ENCODE measurements at regions not wholly inside any gene's neighbourhood (a gene's known extent, or its start where the extent isn't known, plus 50 kb on each side); places are given as distances from the start of the nearest gene placed in this dataset.

GRCh38 chr1:186775881-186776560 lies 52.7 kb upstream of the PLA2G4A start:
- peaks cover 0 to 13% of the 10 kb centered on the region in 2 donors for H3K27me3 Mint-ChIP-seq
- no peak for DNase-seq
- no peaks in the 10 kb centered on the region for H3K4me1 Mint-ChIP-seq
- ChIA-PET CTCF (no interaction called here), POLR2A (no interaction called here)
- H3K9me3 Mint-ChIP-seq = no peaks in the 10 kb centered on the region
- no peak overlapping the region for H3K27ac ChIP-seq (ENCODE audit: low read length)
- no peak overlapping the region for H3K4me3 Mint-ChIP-seq
- no CpG with 5 or more reads among the region's 1 CpG for WGBS (ENCODE audit: insufficient coverage)
- H3K9me3 ChIP-seq = no peaks in the 10 kb centered on the region
- no peak overlapping the region for H3K27ac Mint-ChIP-seq
- no peak overlapping the region for H3K4me3 ChIP-seq (ENCODE audit: control insufficient read depth in 1 of 2, extremely low read depth in 1 of 2, low read length in 1 of 2)
- H3K4me1 ChIP-seq (ENCODE audit: control insufficient read depth in 1 of 2, extremely low read depth in 1 of 2, insufficient read depth in 2 of 2, low read length in 2 of 2) = no peaks in the 10 kb centered on the region
- no peaks in the 10 kb centered on the region for H3K27me3 ChIP-seq (replicated peaks in 1 of 2; ENCODE audit: control insufficient read depth in 2 of 2, extremely low read depth in 1 of 2, insufficient read depth in 2 of 2, low read length in 1 of 2)
- no peaks in the 10 kb centered on the region for H3K36me3 ChIP-seq (ENCODE audit: control insufficient read depth in 2 of 2, extremely low read depth in 1 of 2, insufficient read depth in 1 of 2, low read length in 1 of 2)
- no peaks in the 10 kb centered on the region for H3K36me3 Mint-ChIP-seq
- ATAC-seq (replicated peaks in 1 of 4) = no peak

- Histone ChIP-seq H3K9me3 (no peaks in the 10 kb centered on the region), H3K4me1 (ENCODE audit: control insufficient read depth in 1 of 2, extremely low read depth in 1 of 2, insufficient read depth in 2 of 2, low read length in 2 of 2) (no peaks in the 10 kb centered on the region), H3K4me3 (ENCODE audit: control insufficient read depth in 1 of 2, extremely low read depth in 1 of 2, low read length in 1 of 2) (no peak overlapping the region), H3K36me3 (ENCODE audit: control insufficient read depth in 2 of 2, extremely low read depth in 1 of 2, insufficient read depth in 1 of 2, low read length in 1 of 2) (no peaks in the 10 kb centered on the region), H3K27me3 (replicated peaks in 1 of 2; ENCODE audit: control insufficient read depth in 2 of 2, extremely low read depth in 1 of 2, insufficient read depth in 2 of 2, low read length in 1 of 2) (no peaks in the 10 kb centered on the region), H3K27ac (ENCODE audit: low read length) (no peak overlapping the region)
- Mint-ChIP-seq H3K27ac (no peak overlapping the region), H3K4me1 (no peaks in the 10 kb centered on the region), H3K27me3 (peaks cover 0 to 13% of the 10 kb centered on the region in 2 donors), H3K36me3 (no peaks in the 10 kb centered on the region), H3K9me3 (no peaks in the 10 kb centered on the region), H3K4me3 (no peak overlapping the region)
- ATAC-seq (replicated peaks in 1 of 4) = no peak
- ChIA-PET CTCF (no interaction called here), POLR2A (no interaction called here)
- DNase-seq = no peak
- no CpG with 5 or more reads among the region's 2 CpGs for WGBS (ENCODE audit: insufficient coverage)
These were observed 53.7 kb upstream of the PLA2G4A start for GRCh38 chr1:186775036-186775435.

- CTCF ChIA-PET = interaction anchor here in 1 of 2 donors (0.6 kb wide), 1 partner anchor 50 kb away, joined by 3 read pairs; no protein-coding TSS in a partner anchor
- no peak overlapping the region for H3K4me3 Mint-ChIP-seq
- H3K36me3 Mint-ChIP-seq = no peaks in the 10 kb centered on the region
- H3K27ac Mint-ChIP-seq = no peak overlapping the region
- ATAC-seq (replicated peaks in 1 of 4) (no peak), DNase-seq (no peak)
- POLR2A ChIA-PET = no interaction called here
- no peak overlapping the region for H3K27ac ChIP-seq (ENCODE audit: low read length)
- no peaks in the 10 kb centered on the region for H3K9me3 ChIP-seq
- H3K9me3 Mint-ChIP-seq = no peaks in the 10 kb centered on the region
- H3K4me1 ChIP-seq (ENCODE audit: control insufficient read depth in 1 of 2, extremely low read depth in 1 of 2, insufficient read depth in 2 of 2, low read length in 2 of 2) = no peaks in the 10 kb centered on the region
- no peaks in the 10 kb centered on the region for H3K27me3 ChIP-seq (replicated peaks in 1 of 2; ENCODE audit: control insufficient read depth in 2 of 2, extremely low read depth in 1 of 2, insufficient read depth in 2 of 2, low read length in 1 of 2)
- H3K4me1 Mint-ChIP-seq = no peaks in the 10 kb centered on the region
- H3K36me3 ChIP-seq (ENCODE audit: control insufficient read depth in 2 of 2, extremely low read depth in 1 of 2, insufficient read depth in 1 of 2, low read length in 1 of 2) = no peaks in the 10 kb centered on the region
- 93% methylated on average over 3 of the region's 3 CpGs for WGBS (ENCODE audit: insufficient coverage)
- H3K4me3 ChIP-seq (ENCODE audit: control insufficient read depth in 1 of 2, extremely low read depth in 1 of 2, low read length in 1 of 2) = no peak overlapping the region
- H3K27me3 Mint-ChIP-seq = peaks cover 0 to 4% of the 10 kb centered on the region in 2 donors
These were observed 56.5 kb upstream of the PLA2G4A start for GRCh38 chr1:186772228-186772627.

GRCh38 chr1:186770421-186770820 lies 58.3 kb upstream of the PLA2G4A start:
- no peaks in the 10 kb centered on the region for H3K27me3 ChIP-seq (replicated peaks in 1 of 2; ENCODE audit: control insufficient read depth in 2 of 2, extremely low read depth in 1 of 2, insufficient read depth in 2 of 2, low read length in 1 of 2)
- H3K27ac ChIP-seq (ENCODE audit: low read length) = no peak overlapping the region
- no peaks in the 10 kb centered on the region for H3K4me1 Mint-ChIP-seq
- no peaks in the 10 kb centered on the region for H3K9me3 ChIP-seq
- no peaks in the 10 kb centered on the region for H3K36me3 ChIP-seq (ENCODE audit: control insufficient read depth in 2 of 2, extremely low read depth in 1 of 2, insufficient read depth in 1 of 2, low read length in 1 of 2)
- H3K4me3 ChIP-seq (ENCODE audit: control insufficient read depth in 1 of 2, extremely low read depth in 1 of 2, low read length in 1 of 2) = no peak overlapping the region
- CTCF ChIA-PET = no interaction called here
- H3K36me3 Mint-ChIP-seq = no peaks in the 10 kb centered on the region
- H3K4me1 ChIP-seq (ENCODE audit: control insufficient read depth in 1 of 2, extremely low read depth in 1 of 2, insufficient read depth in 2 of 2, low read length in 2 of 2) = no peaks in the 10 kb centered on the region
- ATAC-seq (replicated peaks in 1 of 4) (no peak), DNase-seq (no peak)
- POLR2A ChIA-PET = no interaction called here
- no peak overlapping the region for H3K4me3 Mint-ChIP-seq
- WGBS (ENCODE audit: insufficient coverage) = 71% methylated on average over 1 of the region's 1 CpG
- no peak overlapping the region for H3K27ac Mint-ChIP-seq
- H3K9me3 Mint-ChIP-seq = no peaks in the 10 kb centered on the region
- peaks cover 0 to 4% of the 10 kb centered on the region in 2 donors for H3K27me3 Mint-ChIP-seq

- Histone ChIP-seq H3K27ac (ENCODE audit: low read length) (no peak overlapping the region), H3K4me3 (ENCODE audit: control insufficient read depth in 1 of 2, extremely low read depth in 1 of 2, low read length in 1 of 2) (no peak overlapping the region), H3K4me1 (ENCODE audit: control insufficient read depth in 1 of 2, extremely low read depth in 1 of 2, insufficient read depth in 2 of 2, low read length in 2 of 2) (no peaks in the 10 kb centered on the region), H3K27me3 (replicated peaks in 1 of 2; ENCODE audit: control insufficient read depth in 2 of 2, extremely low read depth in 1 of 2, insufficient read depth in 2 of 2, low read length in 1 of 2) (no peaks in the 10 kb centered on the region), H3K36me3 (ENCODE audit: control insufficient read depth in 2 of 2, extremely low read depth in 1 of 2, insufficient read depth in 1 of 2, low read length in 1 of 2) (no peaks in the 10 kb centered on the region), H3K9me3 (no peaks in the 10 kb centered on the region)
- DNase-seq (no peak), ATAC-seq (replicated peaks in 1 of 4) (no peak)
- no peak overlapping the region for H3K27ac Mint-ChIP-seq
- no peaks in the 10 kb centered on the region for H3K36me3 Mint-ChIP-seq
- H3K9me3 Mint-ChIP-seq = no peaks in the 10 kb centered on the region
- no peaks in the 10 kb centered on the region for H3K4me1 Mint-ChIP-seq
- POLR2A ChIA-PET = no interaction called here
- no peak overlapping the region for H3K4me3 Mint-ChIP-seq
- CTCF ChIA-PET = no interaction called here
- H3K27me3 Mint-ChIP-seq = peaks cover 0 to 4% of the 10 kb centered on the region in 2 donors
These were observed 59.8 kb upstream of the PLA2G4A start for GRCh38 chr1:186768906-186769305.

- no peak for ATAC-seq (replicated peaks in 1 of 4)
- no peak for DNase-seq
- H3K27me3 ChIP-seq (replicated peaks in 1 of 2; ENCODE audit: control insufficient read depth in 2 of 2, extremely low read depth in 1 of 2, insufficient read depth in 2 of 2, low read length in 1 of 2) = no peaks in the 10 kb centered on the region
- Mint-ChIP-seq H3K4me3 (no peak overlapping the region), H3K27me3 (no peaks in the 10 kb centered on the region), H3K36me3 (no peaks in the 10 kb centered on the region), H3K27ac (no peak overlapping the region), H3K9me3 (no peaks in the 10 kb centered on the region), H3K4me1 (no peaks in the 10 kb centered on the region)
- H3K36me3 ChIP-seq (ENCODE audit: control insufficient read depth in 2 of 2, extremely low read depth in 1 of 2, insufficient read depth in 1 of 2, low read length in 1 of 2) = no peaks in the 10 kb centered on the region
- CTCF ChIA-PET = no interaction called here
- WGBS (ENCODE audit: insufficient coverage) = no CpG with 5 or more reads among the region's 1 CpG
- POLR2A ChIA-PET = no interaction called here
- no peaks in the 10 kb centered on the region for H3K4me1 ChIP-seq (ENCODE audit: control insufficient read depth in 1 of 2, extremely low read depth in 1 of 2, insufficient read depth in 2 of 2, low read length in 2 of 2)
- no peak overlapping the region for H3K4me3 ChIP-seq (ENCODE audit: control insufficient read depth in 1 of 2, extremely low read depth in 1 of 2, low read length in 1 of 2)
- H3K9me3 ChIP-seq = no peaks in the 10 kb centered on the region
- no peak overlapping the region for H3K27ac ChIP-seq (ENCODE audit: low read length)
These were observed 63.3 kb upstream of the PLA2G4A start for GRCh38 chr1:186765446-186765845.

- Mint-ChIP-seq H3K27ac (no peak overlapping the region), H3K36me3 (no peaks in the 10 kb centered on the region), H3K9me3 (no peaks in the 10 kb centered on the region), H3K27me3 (no peaks in the 10 kb centered on the region), H3K4me1 (no peaks in the 10 kb centered on the region), H3K4me3 (no peak overlapping the region)
- no peak overlapping the region for H3K27ac ChIP-seq (ENCODE audit: low read length)
- ATAC-seq (replicated peaks in 1 of 4) = no peak
- CTCF ChIA-PET = no interaction called here
- no peaks in the 10 kb centered on the region for H3K9me3 ChIP-seq
- no peak for DNase-seq
- H3K4me1 ChIP-seq (ENCODE audit: control insufficient read depth in 1 of 2, extremely low read depth in 1 of 2, insufficient read depth in 2 of 2, low read length in 2 of 2) = no peaks in the 10 kb centered on the region
- H3K27me3 ChIP-seq (replicated peaks in 1 of 2; ENCODE audit: control insufficient read depth in 2 of 2, extremely low read depth in 1 of 2, insufficient read depth in 2 of 2, low read length in 1 of 2) = no peaks in the 10 kb centered on the region
- POLR2A ChIA-PET = no interaction called here
- no peak overlapping the region for H3K4me3 ChIP-seq (ENCODE audit: control insufficient read depth in 1 of 2, extremely low read depth in 1 of 2, low read length in 1 of 2)
- no peaks in the 10 kb centered on the region for H3K36me3 ChIP-seq (ENCODE audit: control insufficient read depth in 2 of 2, extremely low read depth in 1 of 2, insufficient read depth in 1 of 2, low read length in 1 of 2)
- no CpG with 5 or more reads among the region's 1 CpG for WGBS (ENCODE audit: insufficient coverage)
These were observed 65.6 kb upstream of the PLA2G4A start for GRCh38 chr1:186763107-186763506.

Measured in T-cell (primary cell).